GM12872 (cell line): ENCODE measurements at regions not wholly inside any gene's neighbourhood (a gene's known extent, or its start where the extent isn't known, plus 50 kb on each side); places are given as distances from the start of the nearest gene placed in this dataset.

ENCODE experiments used
- CTCF ChIP-seq: IDR thresholded peaks from 3 replicates; pipeline ENCODE4 v1.5.1; 2011; ENCODE audit warnings: low read depth, mild to moderate bottlenecking, low read length, moderate library complexity; ENCODE audit not compliant: insufficient read depth

- no peak for TF ChIP-seq CTCF
Measured at GRCh38 chr5:35339616-35340100, 109.4 kb upstream of the PRLR start.

- TF ChIP-seq CTCF: no peak
Measured at GRCh38 chr5:35339006-35339405, 108.7 kb upstream of the PRLR start.

GRCh38 chr5:35338157-35338453 lies 107.8 kb upstream of the PRLR start:
- TF ChIP-seq CTCF: no peak

- TF ChIP-seq CTCF: no peak
Measured at GRCh38 chr5:35337340-35338156, 107.3 kb upstream of the PRLR start.

GRCh38 chr5:35336230-35336629 lies 105.9 kb upstream of the PRLR start:
- TF ChIP-seq CTCF: no peak

GRCh38 chr5:35335752-35336151 lies 105.5 kb upstream of the PRLR start:
- no peak for TF ChIP-seq CTCF

- no peak for TF ChIP-seq CTCF
Measured at GRCh38 chr5:35333366-35333765, 103.1 kb upstream of the PRLR start.
